Stomach (tissue), 8 donors: ENCODE measurements at regions not wholly inside any gene's neighbourhood (a gene's known extent, or its start where the extent isn't known, plus 50 kb on each side); places are given as distances from the start of the nearest gene placed in this dataset.

ENCODE experiments used
- DNase-seq, 2 donors: peaks; one replicate each; pipeline versions ENCODE4 v3.0.0 to v3.0.0-alpha.2; 2013 to 2019
- H3K27ac ChIP-seq, 5 donors: fragments of 200-600 bp in 4 of 5; sonication (generic) in 4 of 5; one replicate each; pipeline ENCODE4 v1.5.1; 2013 to 2019; ENCODE audit warnings: mild to moderate bottlenecking in 1 of 5, moderate library complexity in 1 of 5
- H3K27me3 ChIP-seq, 3 donors: fragments of 200-600 bp; sonication (generic); one replicate each; pipeline ENCODE4 v1.5.1; 2017 to 2019; ENCODE audit warnings: mixed run types in 1 of 3
- H3K36me3 ChIP-seq, 4 donors: fragments of 200-600 bp; sonication (generic); 1 replicate in 3 of 4; 2 replicates in 1 of 4; pipeline ENCODE4 v1.5.1; 2016 to 2019
- H3K4me1 ChIP-seq, 4 donors: fragments of 200-600 bp; sonication (generic); one replicate each; pipeline ENCODE4 v1.5.1; 2016 to 2019
- H3K4me3 ChIP-seq, 4 donors: fragments of 200-600 bp; sonication (generic) in 3 of 4; one replicate each; pipeline ENCODE4 v1.5.1; 2016 to 2019; ENCODE audit warnings: mild to moderate bottlenecking in 1 of 4
- H3K9me3 ChIP-seq, 4 donors: fragments of 200-600 bp; sonication (generic); one replicate each; pipeline ENCODE4 v1.5.1; 2016 to 2019
- EP300 ChIP-seq: sonication (generic); formaldehyde crosslinking; IDR thresholded peaks from one replicate; pipeline ENCODE4 v1.6.1; 2017; ENCODE audit warnings: antibody characterized with exemption
- POLR2A ChIP-seq, 4 donors: fragments of 450-650 bp; IDR thresholded peaks; one replicate each; pipeline ENCODE4 v1.6.1; 2016; ENCODE audit warnings: antibody characterized with exemption in 4 of 4, control low read depth in 2 of 4, mild to moderate bottlenecking in 1 of 4, moderate library complexity in 1 of 4
- POLR2AphosphoS5 ChIP-seq, 3 donors: sonication (generic); formaldehyde crosslinking; IDR thresholded peaks; one replicate each; pipeline ENCODE4 v1.6.1; 2016; ENCODE audit warnings: antibody characterized with exemption in 3 of 3
- WGBS, 5 donors: extraction: QIAGEN DNeasy Blood & Tissue Kit in 3 of 5; methylation state at CpG; one replicate each; pipeline versions ENCODE4 v1.1.5 to v1.1.7; 2013 to 2018; 5-methylcytosine and 5-hydroxymethylcytosine counted together
- intact Hi-C: fragments of 100-400 bp; cut with DNase I; formaldehyde crosslinking; loops from one replicate; pipeline ENCODE4 v1.15.1; 2023; ENCODE audit warnings: low total_unique reads
- TF ChIP-seq, protein P1 (sequence below), 7 experiments: fragments of 450-650 bp in 4 of 7; fragments of 200-600 bp in 3 of 7; sonication (generic) in 3 of 7; IDR thresholded peaks; one replicate each; pipeline ENCODE4 v1.5.1; 2016 to 2019; ENCODE audit warnings: antibody characterized with exemption in 7 of 7, control low read depth in 2 of 7, mild to moderate bottlenecking in 1 of 7
- donor health status: healthy with polysubstance abuse.
- donor health status: Bipolar disorder and iron deficiency.
- donor health status: healthy.

DNA sequence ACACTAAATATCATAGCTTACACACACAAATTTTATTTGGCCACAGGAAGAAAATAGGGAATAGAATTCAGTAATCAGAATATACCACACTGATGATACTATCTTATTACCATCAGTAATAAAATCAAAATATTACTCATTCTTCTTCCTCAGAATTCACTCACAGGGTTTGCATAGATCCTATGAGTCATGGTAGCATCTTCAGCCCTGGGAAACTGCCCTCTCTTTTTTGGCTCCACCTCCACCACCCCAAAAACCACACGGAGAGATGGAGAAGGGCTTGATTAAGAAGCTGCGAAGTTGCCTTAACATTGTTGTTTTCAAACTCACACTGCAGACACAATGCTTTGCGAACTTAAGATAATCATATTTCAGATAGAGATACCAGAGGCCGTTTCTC, 154.1 kb upstream of the AHR start:
- WGBS, 5 donors = 22 to 40% (median 25%) methylated on average over 4 of the region's 4 CpGs
- intact Hi-C loops = no loop called here
- H3K27me3 ChIP-seq = no peaks in the 10 kb centered on the region
- no peaks in the 10 kb centered on the region for H3K36me3 ChIP-seq
- no peaks in the 10 kb centered on the region for H3K9me3 ChIP-seq
- no peak for DNase-seq
- TF ChIP-seq POLR2A (IDR thresholded peaks at IDR 0.05) = no peak
- TF ChIP-seq, protein P1, sequence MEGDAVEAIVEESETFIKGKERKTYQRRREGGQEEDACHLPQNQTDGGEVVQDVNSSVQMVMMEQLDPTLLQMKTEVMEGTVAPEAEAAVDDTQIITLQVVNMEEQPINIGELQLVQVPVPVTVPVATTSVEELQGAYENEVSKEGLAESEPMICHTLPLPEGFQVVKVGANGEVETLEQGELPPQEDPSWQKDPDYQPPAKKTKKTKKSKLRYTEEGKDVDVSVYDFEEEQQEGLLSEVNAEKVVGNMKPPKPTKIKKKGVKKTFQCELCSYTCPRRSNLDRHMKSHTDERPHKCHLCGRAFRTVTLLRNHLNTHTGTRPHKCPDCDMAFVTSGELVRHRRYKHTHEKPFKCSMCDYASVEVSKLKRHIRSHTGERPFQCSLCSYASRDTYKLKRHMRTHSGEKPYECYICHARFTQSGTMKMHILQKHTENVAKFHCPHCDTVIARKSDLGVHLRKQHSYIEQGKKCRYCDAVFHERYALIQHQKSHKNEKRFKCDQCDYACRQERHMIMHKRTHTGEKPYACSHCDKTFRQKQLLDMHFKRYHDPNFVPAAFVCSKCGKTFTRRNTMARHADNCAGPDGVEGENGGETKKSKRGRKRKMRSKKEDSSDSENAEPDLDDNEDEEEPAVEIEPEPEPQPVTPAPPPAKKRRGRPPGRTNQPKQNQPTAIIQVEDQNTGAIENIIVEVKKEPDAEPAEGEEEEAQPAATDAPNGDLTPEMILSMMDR (IDR thresholded peaks at IDR 0.05) = no peak
- TF ChIP-seq POLR2AphosphoS5 (IDR thresholded peaks at IDR 0.05) = no peak
- TF ChIP-seq EP300 = no peak
- H3K4me1 ChIP-seq = peaks cover 0 to 33% (median 12%) of the 10 kb centered on the region in 4 donors
- H3K4me3 ChIP-seq = no peak overlapping the region
- no peak overlapping the region for H3K27ac ChIP-seq

DNA sequence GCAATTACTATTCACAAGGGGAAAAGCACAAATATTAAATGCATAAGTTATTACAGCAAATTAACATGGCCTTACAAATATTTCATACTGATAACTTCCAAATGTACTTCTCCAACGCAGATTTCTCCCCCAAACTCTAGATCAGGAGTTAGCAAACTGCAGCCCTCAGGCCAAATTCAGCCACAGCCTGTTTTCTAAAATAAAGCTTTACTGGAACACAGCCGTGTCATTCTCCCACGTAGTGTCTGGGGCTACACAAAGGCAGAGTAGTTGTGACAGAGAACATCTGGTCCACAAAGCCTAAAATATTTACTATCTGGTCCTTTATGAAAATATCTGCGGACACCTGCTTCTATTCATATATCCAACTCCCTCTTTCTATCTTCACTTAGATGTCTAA, 151.8 kb upstream of the AHR start:
- Histone ChIP-seq H3K36me3 (no peaks in the 10 kb centered on the region), H3K4me1 (peaks cover 0 to 26% (median 10%) of the 10 kb centered on the region in 4 donors), H3K4me3 (no peak overlapping the region), H3K27ac (no peak overlapping the region), H3K9me3 (no peaks in the 10 kb centered on the region), H3K27me3 (no peaks in the 10 kb centered on the region)
- DNase-seq = peak in 1 of 2 donors; percentile 64
- intact Hi-C loops = no loop called here
- TF ChIP-seq, protein P1 (IDR thresholded peaks at IDR 0.05) = no peak
- TF ChIP-seq POLR2A (IDR thresholded peaks at IDR 0.05) (no peak), EP300 (no peak), POLR2AphosphoS5 (IDR thresholded peaks at IDR 0.05) (no peak)
- WGBS, 5 donors = 72 to 84% (median 76%) methylated on average over 4 of the region's 4 CpGs

DNA sequence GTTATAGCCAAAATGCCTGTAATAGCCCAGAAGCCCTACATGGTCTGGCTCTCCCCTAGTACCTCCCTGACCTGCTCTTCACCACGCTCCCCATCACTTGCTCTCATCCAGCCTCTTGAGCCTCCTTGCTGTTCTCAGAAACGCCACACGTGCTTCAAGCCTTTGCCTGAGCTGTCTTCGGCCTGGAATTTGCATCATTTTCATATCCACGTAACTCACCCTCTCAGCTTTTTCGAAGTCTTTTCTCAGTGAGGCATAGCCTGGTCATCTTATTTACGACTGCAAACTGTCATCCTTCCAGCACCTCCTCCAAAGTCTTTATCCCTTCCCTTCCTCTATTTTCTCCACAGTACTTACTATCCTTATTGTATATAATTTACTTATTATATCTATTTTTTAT, 151.0 kb upstream of the AHR start:
- no peak overlapping the region for H3K27ac ChIP-seq
- intact Hi-C loops = no loop called here
- no peaks in the 10 kb centered on the region for H3K27me3 ChIP-seq
- no peaks in the 10 kb centered on the region for H3K9me3 ChIP-seq
- 90 to 96% (median 93%) methylated on average over 7 of the region's 7 CpGs for WGBS, 5 donors
- H3K4me1 ChIP-seq = peaks cover 0 to 26% (median 10%) of the 10 kb centered on the region in 4 donors
- H3K4me3 ChIP-seq = no peak overlapping the region
- TF ChIP-seq POLR2A (IDR thresholded peaks at IDR 0.05) = no peak
- TF ChIP-seq, protein P1 (IDR thresholded peaks at IDR 0.05) = no peak
- no peak for TF ChIP-seq POLR2AphosphoS5 (IDR thresholded peaks at IDR 0.05)
- TF ChIP-seq EP300 = no peak
- no peak for DNase-seq
- no peaks in the 10 kb centered on the region for H3K36me3 ChIP-seq

DNA sequence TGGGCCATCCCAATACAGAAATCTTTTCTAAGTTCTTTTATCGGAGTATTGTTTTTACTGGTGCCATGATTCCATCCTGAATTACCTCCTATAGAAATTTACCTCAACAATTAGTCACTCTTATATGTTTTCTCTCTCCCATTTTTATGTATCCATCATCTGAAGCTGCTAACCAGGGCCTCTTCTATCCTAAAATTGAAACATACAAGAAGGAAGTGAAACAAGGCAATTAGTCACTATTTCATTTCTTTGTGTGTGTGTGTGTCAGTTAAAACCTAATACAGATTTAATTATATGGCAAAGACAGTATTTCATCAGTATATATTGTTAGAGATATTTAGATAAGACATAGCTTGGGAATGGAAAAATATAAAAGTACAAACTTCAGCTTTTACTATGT, 148.4 kb upstream of the AHR start:
- 93 to 98% (median 95%) methylated on average over 1 of the region's 1 CpG for WGBS, 5 donors
- peaks cover 0 to 3% (median 0%) of the 10 kb centered on the region in 4 donors for H3K4me1 ChIP-seq
- DNase-seq = no peak
- intact Hi-C loops = no loop called here
- H3K27me3 ChIP-seq = no peaks in the 10 kb centered on the region
- no peaks in the 10 kb centered on the region for H3K36me3 ChIP-seq
- no peak overlapping the region for H3K27ac ChIP-seq
- TF ChIP-seq, protein P1 (IDR thresholded peaks at IDR 0.05) = no peak
- TF ChIP-seq POLR2AphosphoS5 (IDR thresholded peaks at IDR 0.05) (no peak), EP300 (no peak), POLR2A (IDR thresholded peaks at IDR 0.05) (no peak)
- no peak overlapping the region for H3K4me3 ChIP-seq
- H3K9me3 ChIP-seq = no peaks in the 10 kb centered on the region
